Activated CD4-positive, alpha-beta T cell treated with anti-CD3 and anti-CD28 coated beads, Interleukin-2, amount 10 ng/mL, durations not matched to agents 24 days and 14 days (primary cell): ENCODE measurements at regions not wholly inside any gene's neighbourhood (a gene's known extent, or its start where the extent isn't known, plus 50 kb on each side); places are given as distances from the start of the nearest gene placed in this dataset.

Source experiments
- DNase-seq: peaks from one replicate; pipeline ENCODE4 v3.0.0; 2022
- H3K27ac Mint-ChIP-seq: one replicate; pipeline ENCODE4 v1.8.0; 2022; ENCODE audit warnings: mild to moderate bottlenecking, mixed read lengths
- H3K27me3 Mint-ChIP-seq: one replicate; pipeline ENCODE4 v1.8.0; 2022; ENCODE audit warnings: mixed read lengths
- H3K36me3 Mint-ChIP-seq: one replicate; pipeline ENCODE4 v1.8.0; 2022; ENCODE audit warnings: low read depth, mild to moderate bottlenecking, mixed read lengths
- H3K4me1 Mint-ChIP-seq: one replicate; pipeline ENCODE4 v1.8.0; 2021; ENCODE audit warnings: mixed read lengths
- H3K4me3 Mint-ChIP-seq: one replicate; pipeline ENCODE4 v1.8.0; 2022; ENCODE audit warnings: mild to moderate bottlenecking, moderate library complexity, mixed read lengths
- H3K9me3 Mint-ChIP-seq: one replicate; pipeline ENCODE4 v1.8.0; 2021; ENCODE audit warnings: mixed read lengths
- intact Hi-C: fragments of 100-400 bp; cut with micrococcal nuclease; formaldehyde crosslinking; loops from one replicate; pipeline ENCODE4 v1.15.1; 2023

DNA sequence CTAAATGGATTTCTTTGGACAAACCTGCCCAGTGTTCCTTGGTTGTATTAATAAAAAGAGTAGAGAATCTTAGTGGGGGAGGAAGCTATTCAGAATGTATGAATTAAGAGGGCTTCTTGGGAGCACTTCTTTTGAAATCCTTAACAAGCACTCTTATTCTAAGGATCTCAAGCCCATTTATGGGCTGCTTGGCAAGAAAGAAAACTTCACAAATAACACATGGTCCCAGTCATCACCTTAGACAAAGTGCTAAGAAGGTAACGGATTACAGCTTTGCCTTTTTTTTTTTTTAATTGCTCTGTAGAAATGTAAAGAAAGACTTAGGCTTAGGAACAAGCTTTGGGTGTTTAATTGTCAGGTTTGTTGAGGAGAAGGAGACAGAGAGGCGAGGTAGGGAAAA is 76.6 kb upstream of the IPO9 start:
- intact Hi-C loops, result no loop called here
- Mint-ChIP-seq H3K27ac (no peak overlapping the region), H3K4me1 (peaks cover 4% of the 10 kb centered on the region), H3K4me3 (no peak overlapping the region), H3K36me3 (no peaks in the 10 kb centered on the region), H3K27me3 (peaks cover 31% of the 10 kb centered on the region), H3K9me3 (no peaks in the 10 kb centered on the region)
- no peak for DNase-seq

DNA sequence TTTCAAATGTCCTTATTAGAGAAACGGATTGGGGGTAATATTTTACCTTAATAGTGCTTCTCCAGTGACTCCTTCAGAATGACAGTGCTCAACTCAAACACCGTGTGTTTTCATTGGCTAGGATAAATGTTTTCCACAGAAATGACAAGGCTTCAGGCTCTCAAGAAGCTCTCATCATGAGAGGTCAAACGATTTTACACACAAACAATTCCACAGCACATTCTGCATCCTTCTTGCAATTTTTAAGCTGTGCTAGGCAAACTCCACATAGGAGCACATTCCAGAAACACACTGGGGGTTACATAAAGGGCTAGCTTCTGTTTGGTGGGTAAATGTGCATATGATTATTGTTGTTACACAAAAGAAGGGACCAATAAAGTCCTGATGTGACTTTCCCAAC is 75.5 kb upstream of the IPO9 start:
- Mint-ChIP-seq H3K27ac (no peak overlapping the region), H3K27me3 (peaks cover 28% of the 10 kb centered on the region), H3K36me3 (no peaks in the 10 kb centered on the region), H3K4me1 (peaks cover 4% of the 10 kb centered on the region), H3K9me3 (no peaks in the 10 kb centered on the region), H3K4me3 (no peak overlapping the region)
- intact Hi-C loops, result no loop called here
- no peak for DNase-seq

DNA sequence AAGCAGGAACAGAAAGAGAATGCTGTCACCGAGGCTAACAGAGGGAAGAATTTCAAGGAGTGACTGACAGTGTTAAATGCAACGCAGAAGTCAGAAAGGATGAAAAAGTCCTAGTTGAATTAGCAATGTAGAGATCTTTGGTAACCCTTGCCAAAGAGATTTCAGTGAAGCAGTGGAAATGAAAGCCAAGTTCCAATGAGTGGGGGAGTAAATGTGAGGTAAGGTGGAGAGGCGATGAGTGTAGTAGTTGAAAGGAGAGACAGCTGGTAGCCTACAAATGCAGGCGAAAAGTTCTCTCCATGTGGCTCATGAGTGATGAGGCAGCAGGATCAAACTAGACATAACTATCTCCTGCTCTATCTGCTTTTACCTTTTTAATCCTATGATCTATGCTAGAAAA is 74.6 kb upstream of the IPO9 start:
- H3K27ac Mint-ChIP-seq, result no peak overlapping the region
- DNase-seq, result no peak
- H3K4me3 Mint-ChIP-seq, result no peak overlapping the region
- H3K9me3 Mint-ChIP-seq, result no peaks in the 10 kb centered on the region
- peaks cover 4% of the 10 kb centered on the region for H3K4me1 Mint-ChIP-seq
- no peaks in the 10 kb centered on the region for H3K36me3 Mint-ChIP-seq
- intact Hi-C loops, result no loop called here
- peaks cover 30% of the 10 kb centered on the region for H3K27me3 Mint-ChIP-seq

DNA sequence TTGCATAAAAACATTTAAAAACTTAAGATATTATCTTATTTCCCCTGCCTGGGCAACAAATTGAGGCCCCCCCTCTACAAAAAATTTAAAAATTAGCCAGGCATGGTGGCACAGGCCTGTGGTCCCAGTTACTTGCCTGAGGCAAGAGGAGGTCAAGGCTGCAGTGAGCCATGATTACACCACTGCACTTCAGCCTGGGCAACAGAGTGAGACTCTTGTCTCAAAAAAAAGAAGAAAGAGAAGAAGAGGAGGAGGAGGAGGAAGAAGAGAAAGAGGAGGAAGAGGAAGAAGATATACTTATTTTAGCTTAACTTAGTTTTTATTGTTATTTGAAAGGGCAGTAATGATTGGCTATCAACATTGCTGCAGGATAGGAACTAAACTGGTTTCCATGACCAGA is 73.8 kb upstream of the IPO9 start:
- peaks cover 30% of the 10 kb centered on the region for H3K27me3 Mint-ChIP-seq
- peaks cover 4% of the 10 kb centered on the region for H3K4me1 Mint-ChIP-seq

DNA sequence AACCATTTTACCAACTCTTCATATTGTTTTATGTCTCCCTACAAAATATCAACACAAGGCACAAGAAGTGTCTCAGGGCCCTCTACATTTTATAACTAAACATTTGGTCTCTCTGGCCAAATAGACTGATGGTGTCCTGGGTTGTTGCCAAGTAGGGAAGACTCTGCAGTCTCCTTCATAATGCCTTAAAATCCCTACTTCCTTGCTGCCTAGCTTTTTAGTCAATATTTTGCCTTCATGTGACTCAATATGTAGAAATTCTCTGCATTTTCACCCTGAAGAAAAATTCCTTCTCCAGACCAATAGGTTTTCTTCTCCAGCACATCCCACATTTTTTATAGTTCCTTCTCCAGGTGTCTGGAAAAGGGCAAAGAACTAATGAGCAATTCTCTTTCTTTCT is 72.6 kb upstream of the IPO9 start:
- no peaks in the 10 kb centered on the region for H3K9me3 Mint-ChIP-seq
- no peaks in the 10 kb centered on the region for H3K4me1 Mint-ChIP-seq
- no peak overlapping the region for H3K27ac Mint-ChIP-seq
- H3K27me3 Mint-ChIP-seq, result peaks cover 32% of the 10 kb centered on the region
- no peak for DNase-seq
- no peak overlapping the region for H3K4me3 Mint-ChIP-seq
- intact Hi-C loops, result no loop called here
- no peaks in the 10 kb centered on the region for H3K36me3 Mint-ChIP-seq

More for the DNA sequence above, 73.8 kb upstream of the IPO9 start:
- Mint-ChIP-seq H3K36me3 (no peaks in the 10 kb centered on the region), H3K4me3 (no peak overlapping the region), H3K9me3 (no peaks in the 10 kb centered on the region), H3K27ac (no peak overlapping the region)
- intact Hi-C loops, result no loop called here
- DNase-seq, result no peak

DNA sequence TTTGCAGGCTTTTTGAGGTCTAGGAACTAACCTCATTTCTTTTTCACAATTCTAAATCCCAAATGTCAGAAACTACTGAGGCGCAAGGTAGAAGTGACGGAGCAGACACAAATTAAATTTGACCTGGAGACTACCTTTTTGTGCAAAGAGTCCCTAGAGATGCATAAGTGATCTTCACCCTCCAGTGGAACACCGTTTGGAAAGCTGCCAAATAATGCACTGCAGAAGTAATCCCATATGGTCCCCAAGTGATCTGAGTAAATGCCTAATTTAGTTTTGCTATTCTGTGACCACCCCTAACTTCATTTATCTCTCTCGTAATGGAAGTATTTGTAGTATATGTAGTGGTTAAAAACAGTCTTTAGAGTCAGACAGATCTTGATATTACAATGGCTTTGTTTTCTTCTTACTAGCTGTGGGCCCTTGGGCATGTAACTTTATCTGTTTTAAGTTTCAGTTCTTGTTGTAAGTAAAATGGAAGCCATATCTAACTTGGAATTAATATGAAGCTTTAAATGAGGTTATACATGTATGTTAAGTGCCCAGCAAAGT is 70.4 kb upstream of the IPO9 start:
- no peak overlapping the region for H3K4me3 Mint-ChIP-seq
- H3K36me3 Mint-ChIP-seq, result no peaks in the 10 kb centered on the region
- H3K9me3 Mint-ChIP-seq, result no peaks in the 10 kb centered on the region
- intact Hi-C loops, result no loop called here
- DNase-seq, result no peak
- H3K27me3 Mint-ChIP-seq, result peaks cover 21% of the 10 kb centered on the region
- no peak overlapping the region for H3K27ac Mint-ChIP-seq
- no peaks in the 10 kb centered on the region for H3K4me1 Mint-ChIP-seq

DNA sequence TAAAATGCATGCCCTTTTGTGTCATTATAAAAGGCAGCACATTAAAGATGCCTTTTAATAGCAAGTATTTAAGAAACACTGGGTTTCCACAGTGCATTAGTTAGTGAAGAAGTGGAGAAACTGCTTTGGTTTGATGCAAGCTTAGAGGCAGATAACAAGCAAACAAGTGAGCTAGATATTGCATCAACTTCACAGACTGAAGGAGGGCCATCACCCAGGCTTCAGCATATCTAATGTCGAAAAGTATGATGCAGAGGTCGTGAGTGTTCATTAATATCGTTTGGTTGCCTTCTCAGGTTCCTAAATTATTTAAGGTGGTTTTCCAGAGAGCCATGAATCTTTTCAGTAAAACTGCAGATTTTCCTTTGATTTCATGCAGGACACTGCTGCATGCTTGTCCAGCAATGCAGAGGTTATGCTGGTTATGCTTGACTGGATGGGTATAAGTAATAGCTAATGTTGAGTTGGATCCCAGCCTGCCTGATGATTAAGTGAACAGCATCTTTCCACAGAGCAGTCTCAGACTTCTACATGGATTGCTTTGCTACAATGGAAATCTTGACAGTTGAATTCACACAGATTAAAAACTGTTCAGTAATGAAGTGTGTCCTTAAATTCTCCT is 69.7 kb upstream of the IPO9 start:
- no peak for DNase-seq
- H3K9me3 Mint-ChIP-seq, result no peaks in the 10 kb centered on the region
- no peaks in the 10 kb centered on the region for H3K4me1 Mint-ChIP-seq
- H3K27ac Mint-ChIP-seq, result no peak overlapping the region
- no peak overlapping the region for H3K4me3 Mint-ChIP-seq
- peaks cover 18% of the 10 kb centered on the region for H3K27me3 Mint-ChIP-seq
- intact Hi-C loops, result no loop called here
- H3K36me3 Mint-ChIP-seq, result no peaks in the 10 kb centered on the region

DNA sequence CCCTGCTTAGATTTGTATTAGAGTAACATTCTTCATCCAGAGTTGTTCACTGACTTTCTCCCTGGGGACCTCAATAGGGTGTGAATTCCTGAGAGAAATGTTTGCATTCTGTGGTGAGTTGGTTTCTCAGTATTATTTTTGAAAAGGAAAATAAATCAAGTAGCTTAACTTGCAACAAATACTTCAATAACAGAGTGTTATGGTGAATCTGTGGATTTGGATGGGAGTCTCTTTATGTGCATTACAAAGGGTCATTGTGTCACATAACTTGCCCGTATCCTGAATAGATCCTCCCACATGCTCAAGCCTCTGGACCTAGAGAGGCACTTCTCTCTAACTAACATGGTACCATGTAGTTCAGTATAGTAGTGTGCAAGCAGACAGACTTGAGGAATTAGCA is 68.4 kb upstream of the IPO9 start:
- Mint-ChIP-seq H3K36me3 (no peaks in the 10 kb centered on the region), H3K4me1 (no peaks in the 10 kb centered on the region), H3K27me3 (peaks cover 13% of the 10 kb centered on the region), H3K27ac (no peak overlapping the region), H3K9me3 (no peaks in the 10 kb centered on the region), H3K4me3 (no peak overlapping the region)
- intact Hi-C loops, result no loop called here
- no peak for DNase-seq

DNA sequence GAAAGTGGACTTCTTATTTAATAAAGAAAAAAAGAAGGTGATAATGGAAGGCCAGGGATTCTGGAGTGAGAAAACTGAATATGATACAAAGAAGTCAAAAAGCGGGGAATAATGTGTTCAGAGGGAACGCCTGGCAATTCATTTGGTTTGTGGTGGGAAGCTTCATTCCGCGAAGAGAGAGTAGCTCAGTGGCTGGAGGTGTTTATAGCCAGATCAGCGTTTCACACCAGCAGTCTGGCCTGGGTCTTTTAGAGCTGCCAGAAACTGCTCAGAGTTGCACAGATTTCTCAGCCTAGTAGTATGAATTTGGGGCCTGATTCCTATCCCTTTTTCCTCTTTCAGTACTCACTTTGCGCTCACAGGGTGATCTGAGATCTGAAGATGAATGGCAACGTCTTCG is 67.8 kb upstream of the IPO9 start:
- Mint-ChIP-seq H3K36me3 (no peaks in the 10 kb centered on the region), H3K4me3 (no peak overlapping the region), H3K27me3 (peaks cover 12% of the 10 kb centered on the region), H3K27ac (no peak overlapping the region), H3K9me3 (no peaks in the 10 kb centered on the region), H3K4me1 (no peaks in the 10 kb centered on the region)
- no peak for DNase-seq
- intact Hi-C loops, result no loop called here

DNA sequence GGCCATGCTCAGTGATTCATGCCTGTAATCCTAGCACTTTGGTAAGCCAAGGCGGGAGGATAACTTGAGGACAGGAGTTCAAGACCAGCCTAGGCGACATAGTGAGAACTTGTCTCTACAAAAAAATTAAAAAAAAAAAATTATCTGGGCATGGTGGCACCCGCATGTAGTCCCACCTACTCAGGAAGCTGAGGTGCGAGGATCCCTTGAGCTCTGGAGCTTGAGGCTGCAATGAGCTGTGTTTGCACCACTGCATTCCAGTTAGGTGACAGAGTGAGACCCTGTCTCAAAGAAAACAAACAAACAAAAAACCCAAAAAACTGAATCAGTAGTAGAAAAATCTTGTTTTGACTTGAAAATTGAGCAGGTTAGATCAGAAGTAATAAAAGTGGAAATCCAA is 67.1 kb upstream of the IPO9 start:
- no peaks in the 10 kb centered on the region for H3K4me1 Mint-ChIP-seq
- DNase-seq, result no peak
- no peaks in the 10 kb centered on the region for H3K36me3 Mint-ChIP-seq
- no peak overlapping the region for H3K27ac Mint-ChIP-seq
- H3K9me3 Mint-ChIP-seq, result no peaks in the 10 kb centered on the region
- intact Hi-C loops, result no loop called here
- peaks cover 7% of the 10 kb centered on the region for H3K27me3 Mint-ChIP-seq
- H3K4me3 Mint-ChIP-seq, result no peak overlapping the region

DNA sequence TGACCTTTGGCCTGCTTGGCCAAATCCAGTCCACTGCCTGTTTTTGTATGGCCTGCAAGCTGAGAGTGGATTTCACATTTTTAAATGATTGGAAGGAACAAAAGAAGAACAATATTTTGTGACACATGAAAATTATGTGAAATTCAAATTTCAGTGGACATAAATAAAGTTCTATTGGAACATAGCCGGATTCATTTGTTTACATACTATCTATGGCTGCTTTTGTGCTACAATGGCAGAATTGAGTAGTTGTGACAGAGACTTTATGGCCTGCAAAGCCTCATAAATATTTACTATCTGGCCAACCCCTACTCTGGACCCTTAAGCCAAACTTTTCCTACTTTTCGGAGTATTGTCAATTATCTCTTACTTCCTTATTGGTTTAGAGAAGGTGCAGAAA is 66.6 kb upstream of the IPO9 start:
- H3K27ac Mint-ChIP-seq, result no peak overlapping the region
- peaks cover 4% of the 10 kb centered on the region for H3K27me3 Mint-ChIP-seq
- H3K4me1 Mint-ChIP-seq, result no peaks in the 10 kb centered on the region
- no peaks in the 10 kb centered on the region for H3K36me3 Mint-ChIP-seq
- intact Hi-C loops, result no loop called here
- no peak overlapping the region for H3K4me3 Mint-ChIP-seq
- no peak for DNase-seq
- H3K9me3 Mint-ChIP-seq, result no peaks in the 10 kb centered on the region

DNA sequence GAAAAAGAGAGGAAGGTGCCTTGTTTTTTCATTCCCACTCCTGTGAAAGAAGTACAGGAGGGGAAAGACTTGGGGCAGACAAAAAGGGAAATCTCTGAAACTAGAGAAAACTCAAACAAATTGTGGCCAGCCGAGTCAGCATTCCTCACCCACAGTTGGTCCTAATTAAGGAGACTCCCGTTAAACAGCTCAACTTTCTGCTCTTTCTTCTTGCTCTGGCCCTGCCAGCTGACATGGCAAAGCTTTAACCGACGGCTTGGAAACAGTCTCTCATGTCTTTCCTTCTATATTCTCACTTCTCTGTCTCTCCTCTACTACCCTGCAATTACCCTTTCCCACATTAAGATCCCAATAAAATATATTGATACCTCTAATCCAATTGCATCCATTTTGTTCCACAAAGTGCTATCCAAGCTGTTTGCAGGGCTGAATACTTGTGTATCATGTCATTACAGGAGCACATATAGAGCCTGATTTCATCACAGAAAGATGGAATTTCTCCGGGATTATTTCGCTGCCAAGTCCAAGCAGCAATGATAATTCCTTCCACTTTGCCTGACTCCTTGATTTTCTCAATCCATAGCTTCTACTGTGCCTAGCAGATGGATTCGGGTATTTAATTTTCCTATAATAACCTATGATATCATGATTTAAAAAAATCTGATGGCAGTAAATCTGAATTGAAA is 65.4 kb upstream of the IPO9 start:
- intact Hi-C loops, result no loop called here
- Mint-ChIP-seq H3K27me3 (peaks cover 4% of the 10 kb centered on the region), H3K27ac (no peak overlapping the region), H3K4me1 (no peaks in the 10 kb centered on the region), H3K9me3 (no peaks in the 10 kb centered on the region), H3K36me3 (no peaks in the 10 kb centered on the region), H3K4me3 (no peak overlapping the region)
- no peak for DNase-seq

DNA sequence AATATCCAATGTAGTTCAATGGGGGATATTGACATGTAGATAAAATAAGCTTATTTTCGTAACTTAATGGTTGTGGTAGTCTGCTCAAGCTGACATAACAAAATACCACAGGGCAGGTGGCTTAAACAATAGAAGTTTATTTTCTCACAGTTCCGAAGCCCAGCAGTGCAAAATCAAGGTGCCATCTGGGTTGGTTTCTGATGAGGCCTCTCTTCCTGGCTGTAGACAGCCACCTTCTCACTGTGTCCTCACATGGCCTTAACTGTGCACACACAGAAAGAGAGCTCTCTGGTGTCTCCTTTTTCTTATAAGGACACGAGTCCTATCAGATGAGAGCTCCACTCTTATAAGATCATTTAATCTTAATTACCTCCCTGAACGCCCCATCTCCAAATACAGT is 64.8 kb upstream of the IPO9 start:
- Mint-ChIP-seq H3K4me3 (no peak overlapping the region), H3K9me3 (no peaks in the 10 kb centered on the region), H3K4me1 (no peaks in the 10 kb centered on the region), H3K27ac (no peak overlapping the region), H3K36me3 (no peaks in the 10 kb centered on the region), H3K27me3 (peaks cover 2% of the 10 kb centered on the region)
- no peak for DNase-seq
- intact Hi-C loops, result no loop called here

DNA sequence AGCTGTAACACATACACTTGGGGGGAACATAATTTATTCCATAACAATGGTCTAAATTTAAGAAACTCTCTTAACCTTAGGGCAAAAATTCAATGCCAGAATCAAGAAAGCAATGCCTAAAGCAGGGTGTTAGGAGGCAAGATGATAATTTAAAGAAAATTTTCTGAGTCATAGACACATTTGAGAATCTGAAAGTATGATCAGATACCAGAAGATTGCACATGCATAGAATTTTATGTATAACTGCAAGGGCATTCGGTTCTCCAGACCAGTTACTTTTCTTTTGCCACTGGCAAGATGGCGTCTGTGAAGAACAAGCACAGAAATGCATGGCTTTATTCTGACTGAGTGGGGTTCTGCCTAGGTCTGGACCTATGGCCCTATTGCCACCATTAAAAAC is 64.4 kb upstream of the IPO9 start:
- H3K27ac Mint-ChIP-seq, result no peak overlapping the region
- no peaks in the 10 kb centered on the region for H3K4me1 Mint-ChIP-seq
- peaks cover 3% of the 10 kb centered on the region for H3K27me3 Mint-ChIP-seq
- H3K9me3 Mint-ChIP-seq, result no peaks in the 10 kb centered on the region
- H3K4me3 Mint-ChIP-seq, result no peak overlapping the region
- DNase-seq, result no peak
- intact Hi-C loops, result no loop called here
- H3K36me3 Mint-ChIP-seq, result no peaks in the 10 kb centered on the region
